Upper lobe of left lung (tissue), 4 donors: ENCODE measurements at regions not wholly inside any gene's neighbourhood (a gene's known extent, or its start where the extent isn't known, plus 50 kb on each side); places are given as distances from the start of the nearest gene placed in this dataset.

Experiments used
- CTCF ChIP-seq, 6 experiments: fragments of 450-650 bp in 4 of 6; fragments of 200-600 bp in 2 of 6; sonication (generic) in 2 of 6; IDR thresholded peaks; one replicate each; pipeline ENCODE4 v1.5.1; 2016 to 2019; ENCODE audit warnings: antibody characterized with exemption in 6 of 6
- POLR2A ChIP-seq, 4 donors: fragments of 450-650 bp; IDR thresholded peaks; one replicate each; pipeline ENCODE4 v1.5.1; 2016 to 2017; ENCODE audit warnings: antibody characterized with exemption in 4 of 4, mild to moderate bottlenecking in 2 of 4

- TF ChIP-seq CTCF (IDR thresholded peaks at IDR 0.05) (no peak), POLR2A (IDR thresholded peaks at IDR 0.05) (no peak)
Observed at GRCh38 chr6:147806697-147807096, 298.2 kb downstream of the SAMD5 start.
